WERI-Rb-1 (cell line): ENCODE measurements at regions not wholly inside any gene's neighbourhood (a gene's known extent, or its start where the extent isn't known, plus 50 kb on each side); places are given as distances from the start of the nearest gene placed in this dataset.

Source experiments
- DNase-seq: peaks from one replicate; pipeline ENCODE4 v3.0.0-alpha.2; 2020
- H3K27ac ChIP-seq: fragments of 250-450 bp; sonication (Bioruptor Pico); 2 replicates; pipeline ENCODE4 v1.5.1; 2020; ENCODE audit warnings: mild to moderate bottlenecking, moderate library complexity
- H3K27me3 ChIP-seq: fragments of 250-450 bp; sonication (Bioruptor Pico); 2 replicates; pipeline ENCODE4 v1.5.1; 2021; ENCODE audit warnings: mild to moderate bottlenecking, low read depth, moderate library complexity; ENCODE audit not compliant: insufficient read depth, severe bottlenecking
- H3K36me3 ChIP-seq: fragments of 250-450 bp; sonication (Bioruptor Pico); 2 replicates; pipeline ENCODE4 v1.5.1; 2020; ENCODE audit warnings: mild to moderate bottlenecking, moderate library complexity
- H3K4me3 ChIP-seq: 2 replicates; pipeline ENCODE4 v1.5.1; 2011; ENCODE audit warnings: low read depth, mild to moderate bottlenecking, control low read depth, low read length
- H3K9me3 ChIP-seq: fragments of 250-450 bp; sonication (Bioruptor Pico); 2 replicates; pipeline ENCODE4 v1.5.1; 2021; ENCODE audit warnings: mild to moderate bottlenecking, moderate library complexity; ENCODE audit not compliant: severe bottlenecking
- TF ChIP-seq, protein P1 (sequence below): IDR thresholded peaks from 2 replicates; pipeline ENCODE4 v1.5.1; 2011; ENCODE audit warnings: low read depth, mild to moderate bottlenecking, control low read depth, inconsistent platforms, low read length

DNA sequence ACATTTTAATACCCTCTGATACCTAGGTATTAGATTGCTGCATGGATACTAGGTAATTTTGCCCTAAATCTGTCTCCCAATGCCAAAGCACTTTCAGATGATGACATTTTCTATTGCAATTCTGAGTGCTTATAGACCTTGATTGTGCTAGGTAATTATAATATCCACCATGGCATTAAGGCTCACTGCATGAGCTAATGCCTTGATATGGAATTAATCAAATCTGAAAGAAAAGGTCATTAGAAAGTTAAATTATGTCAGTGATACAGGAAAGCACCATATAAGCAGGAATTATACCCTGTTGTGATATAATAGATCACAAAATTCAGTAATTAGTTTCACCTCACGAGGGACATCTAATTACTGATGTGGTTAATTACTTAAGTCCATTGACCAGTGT, 521.4 kb downstream of the DNAJB9 start:
- no peak for DNase-seq
- no peaks in the 10 kb centered on the region for H3K9me3 ChIP-seq
- TF ChIP-seq, protein P1, sequence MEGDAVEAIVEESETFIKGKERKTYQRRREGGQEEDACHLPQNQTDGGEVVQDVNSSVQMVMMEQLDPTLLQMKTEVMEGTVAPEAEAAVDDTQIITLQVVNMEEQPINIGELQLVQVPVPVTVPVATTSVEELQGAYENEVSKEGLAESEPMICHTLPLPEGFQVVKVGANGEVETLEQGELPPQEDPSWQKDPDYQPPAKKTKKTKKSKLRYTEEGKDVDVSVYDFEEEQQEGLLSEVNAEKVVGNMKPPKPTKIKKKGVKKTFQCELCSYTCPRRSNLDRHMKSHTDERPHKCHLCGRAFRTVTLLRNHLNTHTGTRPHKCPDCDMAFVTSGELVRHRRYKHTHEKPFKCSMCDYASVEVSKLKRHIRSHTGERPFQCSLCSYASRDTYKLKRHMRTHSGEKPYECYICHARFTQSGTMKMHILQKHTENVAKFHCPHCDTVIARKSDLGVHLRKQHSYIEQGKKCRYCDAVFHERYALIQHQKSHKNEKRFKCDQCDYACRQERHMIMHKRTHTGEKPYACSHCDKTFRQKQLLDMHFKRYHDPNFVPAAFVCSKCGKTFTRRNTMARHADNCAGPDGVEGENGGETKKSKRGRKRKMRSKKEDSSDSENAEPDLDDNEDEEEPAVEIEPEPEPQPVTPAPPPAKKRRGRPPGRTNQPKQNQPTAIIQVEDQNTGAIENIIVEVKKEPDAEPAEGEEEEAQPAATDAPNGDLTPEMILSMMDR = no peak

GRCh38 chr7:109092268-109092667, 522.6 kb downstream of the DNAJB9 start:
- H3K27ac ChIP-seq = no peak overlapping the region
- H3K9me3 ChIP-seq = no peaks in the 10 kb centered on the region
- no peaks in the 10 kb centered on the region for H3K36me3 ChIP-seq
- H3K27me3 ChIP-seq = no peaks in the 10 kb centered on the region
- no peak for DNase-seq
- TF ChIP-seq, protein P1 = 0 out of 2 replicates have a peak, but pooled peaks have one; percentile 19
- no peak overlapping the region for H3K4me3 ChIP-seq

More for the DNA sequence above, 521.4 kb downstream of the DNAJB9 start:
- no peak overlapping the region for H3K4me3 ChIP-seq
- no peaks in the 10 kb centered on the region for H3K36me3 ChIP-seq
- H3K27ac ChIP-seq = no peak overlapping the region
- H3K27me3 ChIP-seq = no peaks in the 10 kb centered on the region

DNA sequence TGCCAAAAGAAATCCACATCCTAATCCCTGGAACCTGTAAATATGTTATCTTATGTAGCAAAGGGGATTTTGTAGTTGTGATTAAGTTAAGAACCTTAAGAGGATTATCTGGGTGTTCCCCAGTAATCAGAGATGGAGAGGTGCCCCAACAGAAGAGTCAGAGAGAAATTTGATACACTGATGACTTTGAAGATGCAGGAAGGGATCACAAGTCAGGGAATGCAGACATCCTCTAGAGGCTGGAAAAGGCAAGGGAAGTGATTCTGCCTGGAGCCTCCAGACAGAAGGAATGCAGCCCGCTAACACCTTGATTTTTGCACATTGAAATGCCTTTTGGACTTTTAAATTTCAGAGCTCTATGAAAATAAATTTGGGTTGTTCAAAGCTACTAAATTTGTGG, 531.7 kb downstream of the DNAJB9 start:
- no peaks in the 10 kb centered on the region for H3K27me3 ChIP-seq
- TF ChIP-seq, protein P1 = peak; percentile 43
- H3K9me3 ChIP-seq = no peaks in the 10 kb centered on the region
- H3K4me3 ChIP-seq = no peak overlapping the region
- no peaks in the 10 kb centered on the region for H3K36me3 ChIP-seq
- H3K27ac ChIP-seq = no peak overlapping the region
- DNase-seq = peak; percentile 58

- H3K4me3 ChIP-seq = no peak overlapping the region
- H3K27me3 ChIP-seq = no peaks in the 10 kb centered on the region
- no peaks in the 10 kb centered on the region for H3K36me3 ChIP-seq
- H3K9me3 ChIP-seq = no peaks in the 10 kb centered on the region
- TF ChIP-seq, protein P1 = no peak
- H3K27ac ChIP-seq = no peak overlapping the region
- no peak for DNase-seq
Measured at GRCh38 chr7:109109558-109109957, 539.9 kb downstream of the DNAJB9 start.

- TF ChIP-seq, protein P1 = no peak
- Histone ChIP-seq H3K27me3 (no peaks in the 10 kb centered on the region), H3K4me3 (no peak overlapping the region), H3K9me3 (no peaks in the 10 kb centered on the region), H3K36me3 (no peaks in the 10 kb centered on the region), H3K27ac (no peak overlapping the region)
- no peak for DNase-seq
Measured at GRCh38 chr7:109111086-109111485, 541.4 kb downstream of the DNAJB9 start.

- Histone ChIP-seq H3K27me3 (no peaks in the 10 kb centered on the region), H3K4me3 (no peak overlapping the region), H3K36me3 (no peaks in the 10 kb centered on the region), H3K9me3 (no peaks in the 10 kb centered on the region), H3K27ac (no peak overlapping the region)
- TF ChIP-seq, protein P1 = no peak
- DNase-seq = no peak
Measured at GRCh38 chr7:109121599-109122300, 552.1 kb downstream of the DNAJB9 start.
